Activated CD8-positive, alpha-beta memory T cell treated with anti-CD3 and anti-CD28 coated beads, Interleukin-2, amount 50 U/mL, for 4 hours (primary cell): ENCODE measurements at regions not wholly inside any gene's neighbourhood (a gene's known extent, or its start where the extent isn't known, plus 50 kb on each side); places are given as distances from the start of the nearest gene placed in this dataset.
"Not testable (repeated sequence)": the region's sequence is repeated elsewhere in the genome, so short reads cannot be mapped to it uniquely, and the experiment has no call there.

Experiments
- DNase-seq: peaks from one replicate; pipeline ENCODE4 v3.0.0-alpha.2; 2020

DNA sequence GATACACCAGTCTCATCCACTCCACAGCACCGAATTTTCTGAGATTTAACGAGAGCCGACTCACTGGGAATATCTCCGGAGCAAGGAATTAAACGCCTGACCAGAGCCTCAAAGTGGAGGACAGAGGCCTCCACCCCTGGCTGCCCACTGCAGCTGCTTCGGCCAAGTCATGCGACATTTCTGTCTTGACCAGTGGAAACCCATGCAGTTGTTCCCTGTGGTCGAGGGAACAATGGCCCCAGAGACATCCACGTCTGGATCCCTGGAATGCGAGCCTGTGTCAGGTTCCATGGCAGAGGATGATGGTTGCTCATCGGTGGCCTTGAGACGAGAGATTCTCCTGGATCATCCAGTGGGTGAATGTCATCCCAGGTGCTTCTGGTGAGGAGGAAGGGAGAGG lies 65.7 kb upstream of the INSIG1 start:
- DNase-seq = no peak

- DNase-seq = no peak
Measured at GRCh38 chr7:155232911-155233310, 64.8 kb upstream of the INSIG1 start.

DNA sequence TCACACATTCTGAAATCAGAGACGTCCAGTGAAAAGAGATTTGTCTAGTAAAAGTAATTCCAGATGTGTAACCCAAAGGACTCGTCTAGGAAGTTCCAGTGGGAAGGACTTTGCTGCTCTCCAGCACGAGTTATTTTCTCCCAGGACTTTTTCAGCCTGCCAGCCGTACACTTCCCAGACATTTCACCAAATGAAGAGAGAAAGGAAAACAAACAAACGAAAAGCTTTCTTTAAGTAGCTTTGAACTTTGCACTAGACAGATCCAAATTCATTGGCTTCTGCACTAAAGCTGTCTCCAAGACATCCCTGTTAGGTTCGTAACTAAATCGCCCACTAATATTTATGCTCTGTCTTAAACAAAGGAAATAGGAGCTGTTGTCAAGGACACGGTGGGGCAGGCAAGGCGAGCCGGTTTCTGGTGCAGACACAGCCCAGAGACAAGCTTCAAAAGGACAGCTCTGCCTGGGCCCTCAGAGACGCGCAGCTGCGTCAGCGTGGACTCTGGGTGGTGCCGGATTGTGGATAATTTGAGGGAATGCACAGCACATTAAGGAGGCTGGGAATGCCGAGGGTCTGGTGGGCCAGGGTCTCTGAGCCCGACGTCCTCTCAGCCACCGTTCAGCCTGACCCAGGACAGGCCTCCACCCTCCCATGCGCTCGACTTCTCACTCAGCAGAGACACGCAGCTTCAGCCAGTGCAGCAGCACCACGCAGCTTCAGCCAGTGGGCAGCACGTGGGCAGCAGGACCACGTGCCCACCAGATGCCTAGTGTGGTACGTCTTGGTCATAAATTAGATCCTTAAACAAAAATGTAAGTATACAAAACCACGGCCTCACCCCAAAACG lies 64.1 kb upstream of the INSIG1 start:
- DNase-seq = no peak

- DNase-seq = no peak
Measured at GRCh38 chr7:155234158-155234492, 63.6 kb upstream of the INSIG1 start.

DNA sequence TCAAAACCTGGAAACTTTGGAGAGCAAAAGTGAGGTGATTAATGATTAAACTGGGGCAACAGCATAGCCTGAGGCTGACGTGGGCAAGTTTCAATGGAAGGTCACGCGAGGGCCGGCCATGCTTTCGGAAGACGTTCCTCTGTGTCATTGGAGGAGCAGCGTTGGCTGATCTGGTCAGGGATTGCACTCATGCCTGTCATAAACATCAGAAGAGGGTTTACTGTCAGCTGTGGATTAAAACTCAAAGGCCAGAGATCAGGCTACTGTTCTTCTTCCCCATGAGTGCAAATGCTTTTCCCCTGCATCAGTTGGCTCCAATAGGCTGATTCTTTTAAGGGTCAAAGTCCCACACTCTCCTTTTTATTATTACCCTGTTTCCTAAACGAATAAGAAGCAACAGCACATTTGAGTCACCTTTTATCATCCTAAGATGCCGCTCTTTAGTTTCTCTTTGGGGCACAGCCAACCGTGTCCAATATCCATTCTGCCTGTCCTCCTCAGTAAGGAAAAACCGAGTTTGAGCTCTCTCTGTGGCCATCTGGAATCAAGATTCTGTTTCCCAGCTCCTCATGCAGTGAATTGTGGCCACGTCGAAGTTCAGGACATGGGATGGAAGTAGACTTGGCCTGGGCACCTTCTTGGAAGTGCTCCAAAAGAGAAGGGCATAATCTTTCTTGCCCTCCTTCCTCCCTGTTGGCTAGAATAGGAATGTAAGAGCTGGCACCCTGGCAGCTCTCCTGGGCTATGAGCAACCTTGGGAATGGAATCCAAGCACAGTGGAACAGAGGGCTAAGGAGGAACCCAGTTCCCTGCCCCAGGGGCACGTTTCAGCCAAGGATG lies 62.5 kb upstream of the INSIG1 start:
- no peak for DNase-seq

GRCh38 chr7:155236386-155236785 lies 61.3 kb upstream of the INSIG1 start:
- no peak for DNase-seq

DNA sequence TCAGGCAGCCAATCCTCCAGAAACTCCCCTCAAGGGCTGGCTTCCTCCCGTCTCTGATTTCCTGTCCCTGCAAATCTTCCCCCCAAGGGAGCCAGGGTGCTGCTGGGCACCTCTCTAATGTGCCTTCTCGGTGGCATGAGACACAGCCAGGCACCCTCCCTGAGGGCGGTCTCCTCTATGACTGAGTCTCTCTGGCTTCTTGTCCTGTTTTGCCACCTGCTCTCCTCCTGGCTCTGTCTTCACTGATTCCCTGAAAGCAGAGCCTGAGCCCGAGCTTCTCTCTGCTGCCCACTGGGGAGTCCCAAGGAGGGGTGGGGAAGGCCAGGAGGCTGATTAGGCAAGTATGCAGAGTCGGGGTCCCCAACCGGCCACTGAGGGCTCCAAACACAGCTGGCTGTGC lies 60.4 kb upstream of the INSIG1 start:
- no peak for DNase-seq

DNA sequence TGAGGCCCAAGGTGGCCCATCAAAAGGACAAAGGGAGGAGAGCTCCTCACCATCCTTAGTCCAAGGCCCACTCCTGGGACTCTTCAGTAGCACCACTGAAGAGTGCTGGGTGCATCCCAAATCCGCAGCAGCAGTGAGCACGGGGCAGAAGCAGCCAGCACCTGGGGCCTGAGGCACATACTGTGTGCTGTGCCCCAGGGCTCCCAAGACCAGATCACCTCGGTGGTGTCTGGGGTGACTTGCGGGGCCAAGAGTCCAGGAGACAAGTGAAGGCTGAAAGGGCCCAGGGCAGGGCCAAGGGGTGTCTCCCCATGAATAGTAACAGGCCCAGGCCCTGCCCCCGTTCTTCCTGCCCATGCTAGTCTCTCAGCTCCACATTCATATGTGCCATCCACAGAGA lies 59.9 kb upstream of the INSIG1 start:
- DNase-seq = no peak

- DNase-seq = not testable (repeated sequence)
Measured at GRCh38 chr7:155239431-155240087, 58.1 kb upstream of the INSIG1 start.

GRCh38 chr7:155244675-155245074 lies 53.0 kb upstream of the INSIG1 start:
- DNase-seq = no peak

DNA sequence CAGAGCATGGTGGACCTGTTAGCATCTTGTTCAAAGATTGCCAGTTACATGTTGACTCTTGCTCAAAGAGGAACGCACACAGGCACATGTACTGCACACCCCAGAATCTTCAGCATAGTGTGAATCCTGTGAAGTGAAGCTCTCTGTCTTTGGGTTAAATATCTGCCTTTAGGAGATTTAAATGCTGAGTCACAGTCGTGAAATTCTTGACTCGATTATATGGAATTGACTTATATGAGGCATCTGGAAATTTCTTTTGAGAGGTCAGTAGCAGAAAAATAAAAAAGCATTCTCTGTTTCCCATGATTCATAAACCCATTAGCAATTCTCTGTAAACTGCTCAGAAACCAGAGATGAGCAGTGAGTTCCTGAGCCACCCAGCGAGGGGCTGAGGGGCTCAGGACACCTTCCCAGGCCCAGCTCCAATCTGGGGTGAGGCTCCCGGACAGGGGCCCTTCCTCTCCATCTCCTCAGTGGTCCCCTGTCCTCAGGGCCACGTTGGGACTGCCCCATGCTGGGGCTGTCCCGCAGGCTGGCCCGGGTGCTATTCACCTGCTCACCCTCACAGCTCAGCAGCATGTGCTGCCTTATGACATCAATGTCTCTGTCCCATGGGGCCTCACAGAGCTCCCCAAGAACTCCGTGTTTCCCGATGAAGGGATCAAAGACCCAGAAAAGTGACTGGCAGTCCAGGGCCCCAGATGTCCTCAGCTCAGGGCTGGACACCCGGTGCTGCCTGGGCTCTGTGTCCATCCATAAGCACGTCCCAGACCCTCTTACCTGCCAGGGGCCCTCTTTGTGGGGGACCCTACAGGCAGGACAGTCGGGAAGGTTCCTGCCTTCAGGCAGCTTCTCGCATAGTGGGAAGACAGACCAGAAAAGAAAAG lies 50.0 kb upstream of the INSIG1 start:
- no peak for DNase-seq
